ENCODE measurements at regions not wholly inside any gene's neighbourhood (a gene's known extent, or its start where the extent isn't known, plus 50 kb on each side); places are given as distances from the start of the nearest gene placed in this dataset.

DNA sequence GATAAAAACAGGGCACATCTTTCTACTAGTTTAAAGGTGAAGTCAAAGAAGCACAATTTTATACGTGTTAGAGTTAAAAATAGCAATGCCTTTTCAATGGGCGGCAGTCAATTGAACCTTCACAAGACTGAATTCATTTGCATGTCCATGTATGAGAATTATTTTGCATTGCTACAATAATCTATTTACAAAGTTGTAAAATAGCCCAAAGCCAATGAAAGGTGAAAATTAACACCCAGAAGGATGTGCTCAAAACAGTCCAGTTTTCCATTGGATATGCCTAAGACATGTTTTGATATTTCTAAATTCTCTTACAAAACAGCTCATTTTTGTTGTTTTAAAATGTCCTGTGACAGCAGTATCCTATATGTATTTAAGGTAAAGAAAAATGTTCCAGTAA is 425.1 kb upstream of the SYT4 start:
- ATAC-seq (ENCODE audit: insufficient number of reproducible peaks, low FRiP score, low read depth) (no peak), DNase-seq (ENCODE audit: low spot score) (no peak)

DNA sequence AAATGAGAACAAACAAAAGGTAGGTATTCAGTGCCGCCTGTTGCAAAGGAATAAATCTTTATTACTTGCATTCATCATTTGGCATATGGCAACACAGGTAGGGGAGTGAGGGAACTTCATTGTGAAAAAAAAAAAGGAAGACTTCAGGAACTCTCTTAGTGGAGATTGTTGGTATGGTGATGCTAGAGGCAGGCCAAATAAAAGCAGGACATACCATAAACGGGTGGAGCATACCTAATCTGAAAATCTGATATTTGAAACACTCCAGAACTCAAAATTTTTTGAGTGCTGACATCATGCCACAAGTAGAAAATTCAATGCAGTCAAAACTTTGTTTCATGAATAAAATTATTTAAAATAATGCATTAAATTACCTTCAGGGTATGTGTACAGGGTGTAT is 425.8 kb upstream of the SYT4 start:
- Histone ChIP-seq H3K4me3 (no peak overlapping the region), H3K36me3 (no peaks in the 10 kb centered on the region), H3K4me1 (ENCODE audit: control insufficient read depth in 1 of 2, low read depth in 2 of 2) (no peaks in the 10 kb centered on the region), H3K9me3 (no peaks in the 10 kb centered on the region), H3K27me3 (replicated peaks; ENCODE audit: insufficient read depth) (no peaks in the 10 kb centered on the region), H3K27ac (no peak overlapping the region)
- no peak for DNase-seq (ENCODE audit: low spot score)
- TF ChIP-seq, protein P1, sequence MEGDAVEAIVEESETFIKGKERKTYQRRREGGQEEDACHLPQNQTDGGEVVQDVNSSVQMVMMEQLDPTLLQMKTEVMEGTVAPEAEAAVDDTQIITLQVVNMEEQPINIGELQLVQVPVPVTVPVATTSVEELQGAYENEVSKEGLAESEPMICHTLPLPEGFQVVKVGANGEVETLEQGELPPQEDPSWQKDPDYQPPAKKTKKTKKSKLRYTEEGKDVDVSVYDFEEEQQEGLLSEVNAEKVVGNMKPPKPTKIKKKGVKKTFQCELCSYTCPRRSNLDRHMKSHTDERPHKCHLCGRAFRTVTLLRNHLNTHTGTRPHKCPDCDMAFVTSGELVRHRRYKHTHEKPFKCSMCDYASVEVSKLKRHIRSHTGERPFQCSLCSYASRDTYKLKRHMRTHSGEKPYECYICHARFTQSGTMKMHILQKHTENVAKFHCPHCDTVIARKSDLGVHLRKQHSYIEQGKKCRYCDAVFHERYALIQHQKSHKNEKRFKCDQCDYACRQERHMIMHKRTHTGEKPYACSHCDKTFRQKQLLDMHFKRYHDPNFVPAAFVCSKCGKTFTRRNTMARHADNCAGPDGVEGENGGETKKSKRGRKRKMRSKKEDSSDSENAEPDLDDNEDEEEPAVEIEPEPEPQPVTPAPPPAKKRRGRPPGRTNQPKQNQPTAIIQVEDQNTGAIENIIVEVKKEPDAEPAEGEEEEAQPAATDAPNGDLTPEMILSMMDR (IDR thresholded peaks at IDR 0.05), result no peak
- no peak for ATAC-seq (ENCODE audit: insufficient number of reproducible peaks, low FRiP score, low read depth)

More for the DNA sequence above, 425.1 kb upstream of the SYT4 start:
- H3K36me3 ChIP-seq, result no peaks in the 10 kb centered on the region
- H3K27ac ChIP-seq, result no peak overlapping the region
- TF ChIP-seq, protein P1 (IDR thresholded peaks at IDR 0.05), result no peak
- no peaks in the 10 kb centered on the region for H3K4me1 ChIP-seq (ENCODE audit: control insufficient read depth in 1 of 2, low read depth in 2 of 2)
- no peak overlapping the region for H3K4me3 ChIP-seq
- no peaks in the 10 kb centered on the region for H3K27me3 ChIP-seq (replicated peaks; ENCODE audit: insufficient read depth)
- no peaks in the 10 kb centered on the region for H3K9me3 ChIP-seq

- no peaks in the 10 kb centered on the region for H3K4me1 ChIP-seq (ENCODE audit: control insufficient read depth in 1 of 2, low read depth in 2 of 2)
Measured at GRCh38 chr18:43705850-43706249, 428.6 kb upstream of the SYT4 start.

DNA sequence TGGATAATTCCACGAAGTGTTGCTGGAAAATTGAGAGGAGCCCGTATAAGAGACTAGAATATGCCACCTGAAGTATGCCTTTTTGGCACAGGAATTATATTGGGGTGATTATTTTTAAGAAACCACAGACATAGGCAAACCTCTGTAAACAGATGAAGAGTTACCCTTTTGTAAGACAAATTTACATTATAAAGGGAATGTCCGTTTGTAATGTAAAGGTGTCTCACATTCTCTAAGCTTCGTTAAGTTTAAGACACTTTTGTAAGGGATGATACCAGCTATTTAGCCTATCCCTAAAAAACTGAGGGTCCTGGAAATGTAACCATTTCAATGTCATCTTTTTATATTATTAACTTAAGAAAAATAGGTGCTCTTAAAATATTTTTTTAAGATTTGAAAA is 432.8 kb upstream of the SYT4 start:
- DNase-seq (ENCODE audit: low spot score), result no peak

More at GRCh38 chr18:43705850-43706249, 428.6 kb upstream of the SYT4 start:
- Histone ChIP-seq H3K27ac (no peak overlapping the region), H3K9me3 (no peaks in the 10 kb centered on the region), H3K27me3 (replicated peaks; ENCODE audit: insufficient read depth) (no peaks in the 10 kb centered on the region), H3K4me3 (no peak overlapping the region), H3K36me3 (no peaks in the 10 kb centered on the region)
- DNase-seq (ENCODE audit: low spot score), result no peak
- no peak for ATAC-seq (ENCODE audit: insufficient number of reproducible peaks, low FRiP score, low read depth)
- TF ChIP-seq, protein P1 (IDR thresholded peaks at IDR 0.05), result no peak

GRCh38 chr18:43714343-43715010 is 437.2 kb upstream of the SYT4 start:
- Histone ChIP-seq H3K27me3 (replicated peaks; ENCODE audit: insufficient read depth) (no peaks in the 10 kb centered on the region), H3K4me1 (ENCODE audit: control insufficient read depth in 1 of 2, low read depth in 2 of 2) (no peaks in the 10 kb centered on the region), H3K36me3 (no peaks in the 10 kb centered on the region), H3K9me3 (no peaks in the 10 kb centered on the region), H3K4me3 (no peak overlapping the region), H3K27ac (no peak overlapping the region)
- no peak for DNase-seq (ENCODE audit: low spot score)
- ATAC-seq (ENCODE audit: insufficient number of reproducible peaks, low FRiP score, low read depth), result no peak
- TF ChIP-seq, protein P1 (IDR thresholded peaks at IDR 0.05), result no peak

More for the DNA sequence above, 432.8 kb upstream of the SYT4 start:
- no peak for ATAC-seq (ENCODE audit: insufficient number of reproducible peaks, low FRiP score, low read depth)
- Histone ChIP-seq H3K36me3 (no peaks in the 10 kb centered on the region), H3K4me3 (no peak overlapping the region), H3K27ac (no peak overlapping the region), H3K27me3 (replicated peaks; ENCODE audit: insufficient read depth) (no peaks in the 10 kb centered on the region), H3K9me3 (no peaks in the 10 kb centered on the region), H3K4me1 (ENCODE audit: control insufficient read depth in 1 of 2, low read depth in 2 of 2) (no peaks in the 10 kb centered on the region)
- TF ChIP-seq, protein P1 (IDR thresholded peaks at IDR 0.05), result no peak

All from thoracic aorta (tissue), 2 donors.